Activated CD4-positive, alpha-beta T cell treated with anti-CD3 and anti-CD28 coated beads, Interleukin-2, amount 50 U/mL, for 48 hours (primary cell): ENCODE measurements at regions not wholly inside any gene's neighbourhood (a gene's known extent, or its start where the extent isn't known, plus 50 kb on each side); places are given as distances from the start of the nearest gene placed in this dataset.
"Not testable (repeated sequence)": the region's sequence is repeated elsewhere in the genome, so short reads cannot be mapped to it uniquely, and the experiment has no call there.

Source experiments
- DNase-seq, 2 experiments: peaks; one replicate each; pipeline ENCODE4 v3.0.0-alpha.2; 2020

DNA sequence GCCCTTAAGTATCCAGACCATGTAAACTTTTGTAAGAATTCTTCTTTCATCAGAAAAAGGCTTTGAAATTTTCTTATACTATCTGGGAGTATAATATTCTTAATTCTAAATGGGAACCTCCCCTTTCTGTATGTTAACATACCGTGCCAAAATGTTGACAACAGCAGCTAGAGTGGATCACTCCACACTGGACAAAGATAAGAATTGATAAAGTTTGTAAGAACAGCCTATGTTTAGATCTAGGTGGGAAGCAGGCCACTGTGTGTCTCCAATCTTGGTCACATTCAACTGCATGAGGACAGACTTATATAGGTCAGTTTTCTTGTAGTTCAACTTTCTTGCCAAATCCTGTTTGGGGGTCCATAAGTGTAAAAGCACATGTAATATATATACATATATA is 235.7 kb downstream of the RPIA start:
- no peak for DNase-seq

DNA sequence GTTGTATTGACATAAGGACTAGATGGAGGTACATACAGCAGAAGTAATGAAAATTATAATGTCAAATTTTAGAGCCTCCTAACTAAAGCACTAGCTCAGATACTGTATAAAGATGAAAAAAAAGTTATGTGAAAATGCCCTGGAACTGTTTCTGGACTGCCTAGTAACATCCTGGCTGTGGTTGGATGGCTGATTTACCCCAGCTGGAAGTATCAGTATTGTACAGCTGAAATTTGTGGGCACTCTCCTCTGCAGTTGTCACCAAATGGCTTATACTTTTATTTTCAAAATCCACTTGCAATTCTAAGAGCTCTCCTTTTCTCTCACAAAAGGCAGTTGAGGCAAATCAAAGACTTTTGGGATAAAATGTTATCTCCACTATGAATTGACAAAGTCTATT is 239.2 kb downstream of the RPIA start:
- DNase-seq = no peak

DNA sequence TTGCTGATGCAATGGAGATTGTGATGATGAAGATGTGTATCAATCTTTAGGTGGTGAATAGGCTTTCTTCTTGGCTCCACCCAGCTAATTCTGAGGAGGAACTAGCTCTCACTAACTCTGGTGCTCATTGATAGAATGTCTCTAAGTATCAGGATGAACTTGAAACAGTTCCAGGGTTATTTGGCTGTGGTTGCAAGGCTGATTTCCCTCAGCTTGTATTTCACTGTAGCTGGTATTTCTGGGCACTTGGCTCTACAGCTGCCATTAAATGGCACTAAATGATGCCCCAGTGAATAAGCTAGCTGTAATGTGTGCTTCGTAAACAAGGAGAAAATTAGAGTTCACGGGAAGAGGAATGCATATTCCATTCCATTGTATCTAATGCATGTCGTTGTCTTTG is 241.2 kb downstream of the RPIA start:
- DNase-seq = no peak

DNA sequence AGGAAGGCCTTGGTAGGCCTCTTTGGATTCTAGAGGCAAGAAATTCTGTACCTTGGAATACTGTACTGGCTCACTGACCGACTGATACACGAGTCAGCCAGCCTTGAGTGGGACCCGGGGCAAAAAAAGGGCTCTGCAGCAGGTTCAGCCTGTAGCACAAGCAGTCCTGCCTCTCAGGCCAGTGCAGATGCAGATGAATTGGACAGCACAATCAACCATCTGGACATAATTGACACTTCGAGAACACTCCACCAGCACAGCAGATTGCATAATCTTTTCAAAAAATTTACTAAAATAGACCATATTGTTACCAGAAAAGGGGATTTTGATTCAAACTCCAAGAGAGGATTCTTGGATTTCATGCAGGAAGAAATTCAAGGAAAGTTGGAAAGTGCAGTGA is 241.6 kb downstream of the RPIA start:
- DNase-seq = no peak

DNA sequence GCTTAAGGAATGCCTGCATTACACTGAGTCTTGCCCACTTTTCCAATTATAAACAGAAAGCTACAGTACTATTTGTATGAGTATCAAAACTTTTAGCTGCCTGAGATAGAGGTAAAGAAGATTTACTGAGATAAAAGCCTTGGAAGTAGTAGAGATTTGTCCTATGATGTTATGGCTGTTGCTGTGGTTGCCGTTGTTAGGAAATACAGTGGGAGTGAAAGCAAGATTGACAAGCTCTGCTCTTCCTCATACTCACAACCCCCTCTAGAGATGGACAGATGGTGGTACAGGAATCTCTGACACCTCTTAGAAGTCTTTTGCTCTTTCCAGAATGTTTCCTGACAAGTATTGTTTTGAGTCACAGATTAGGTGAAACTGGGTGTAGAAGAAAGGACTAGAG is 242.5 kb downstream of the RPIA start:
- DNase-seq = no peak

DNA sequence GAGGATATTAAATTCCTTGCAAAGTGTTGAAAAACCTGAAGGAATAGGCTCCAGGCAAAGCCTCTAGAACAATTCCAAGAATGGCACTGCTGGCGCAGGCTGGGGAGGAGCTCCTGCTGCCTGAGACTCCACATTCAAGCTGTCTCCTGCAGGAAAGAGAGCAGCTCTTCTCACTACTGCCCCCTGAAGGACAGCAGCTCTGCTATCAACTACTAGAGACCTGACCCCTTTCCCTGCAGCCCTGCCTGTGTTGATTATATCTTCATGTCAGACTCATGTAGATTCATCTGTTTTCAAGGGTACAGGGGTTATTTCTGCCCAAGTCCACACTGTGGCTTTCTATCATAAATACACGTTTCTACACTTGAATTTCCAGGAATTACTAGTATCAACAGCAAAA is 249.7 kb downstream of the RPIA start:
- peak; percentile 8 to 28 for DNase-seq

DNA sequence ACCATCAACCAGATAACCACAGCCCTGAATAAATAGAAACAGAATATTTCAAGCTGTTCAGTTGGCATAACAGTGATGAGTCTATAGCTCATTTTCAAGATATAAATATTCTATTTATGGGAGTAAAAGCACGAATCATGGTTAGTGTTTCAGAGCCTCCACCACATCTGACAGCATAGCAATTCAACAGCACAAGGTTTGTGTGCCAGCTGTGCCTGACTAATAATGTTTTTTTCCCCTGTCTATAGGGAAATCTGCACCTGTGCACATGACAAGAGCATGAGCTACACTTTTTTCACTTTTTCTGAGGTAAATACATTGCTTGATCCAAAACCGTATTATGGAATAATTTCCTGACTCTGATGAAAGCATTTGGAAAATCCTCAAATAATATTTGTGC is 251.3 kb downstream of the RPIA start:
- DNase-seq = no peak

DNA sequence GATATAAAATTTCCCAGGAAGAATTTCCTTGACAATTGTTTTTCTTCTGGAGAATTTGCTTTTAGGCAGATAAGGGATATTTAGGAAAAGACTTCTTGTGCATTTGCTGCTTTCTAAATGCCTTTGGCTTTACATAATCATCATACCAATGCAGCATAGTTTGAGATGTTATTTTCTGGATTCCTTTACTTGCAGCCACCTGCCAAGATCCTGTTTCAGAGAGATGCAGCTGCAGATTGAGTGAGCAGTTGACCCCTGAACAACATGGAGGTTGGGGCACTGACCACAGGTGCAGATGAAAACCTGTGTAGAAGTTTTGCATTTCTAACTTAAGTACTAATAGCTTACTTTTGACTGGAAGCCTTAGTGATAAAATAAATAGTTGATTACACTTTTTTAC is 257.9 kb downstream of the RPIA start:
- DNase-seq = no peak

DNA sequence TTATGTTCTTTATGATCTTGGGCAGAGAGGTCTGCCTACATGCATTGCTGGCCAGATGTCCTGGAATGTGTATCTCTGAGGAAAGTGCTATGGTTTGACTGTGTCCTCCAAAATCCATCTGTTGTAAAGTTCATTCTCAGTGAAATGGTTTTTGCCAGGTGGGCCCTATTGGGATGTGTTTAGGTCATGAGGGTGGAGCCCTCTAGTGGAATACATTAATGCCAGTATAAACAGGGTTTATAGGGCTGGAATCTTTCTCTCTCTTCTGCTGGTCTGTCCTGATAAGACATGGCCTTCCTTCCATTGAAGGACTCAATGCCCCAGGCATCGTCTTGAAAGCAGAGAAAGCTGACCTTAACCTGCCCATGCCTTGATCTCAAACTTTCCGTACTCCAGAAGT is 258.5 kb downstream of the RPIA start:
- DNase-seq = no peak

DNA sequence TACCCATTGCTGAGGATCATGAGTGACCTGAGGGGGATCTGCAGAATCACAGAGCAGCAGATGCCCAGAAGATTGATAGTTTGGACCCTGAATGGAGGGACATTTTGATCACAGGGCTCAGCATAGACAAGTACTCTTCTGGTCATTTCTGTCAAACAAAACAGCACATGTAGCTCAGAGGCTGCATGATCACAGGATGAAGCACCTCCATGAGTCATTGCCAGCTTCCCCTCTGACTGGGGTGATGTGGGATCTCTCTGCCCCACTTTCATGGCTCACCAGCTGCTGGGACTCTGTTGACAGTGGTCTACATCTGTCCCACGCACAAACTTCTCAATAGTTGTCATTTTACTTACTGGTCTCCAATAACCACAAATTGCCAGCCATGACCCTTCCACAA is 264.1 kb downstream of the RPIA start:
- DNase-seq = no peak

DNA sequence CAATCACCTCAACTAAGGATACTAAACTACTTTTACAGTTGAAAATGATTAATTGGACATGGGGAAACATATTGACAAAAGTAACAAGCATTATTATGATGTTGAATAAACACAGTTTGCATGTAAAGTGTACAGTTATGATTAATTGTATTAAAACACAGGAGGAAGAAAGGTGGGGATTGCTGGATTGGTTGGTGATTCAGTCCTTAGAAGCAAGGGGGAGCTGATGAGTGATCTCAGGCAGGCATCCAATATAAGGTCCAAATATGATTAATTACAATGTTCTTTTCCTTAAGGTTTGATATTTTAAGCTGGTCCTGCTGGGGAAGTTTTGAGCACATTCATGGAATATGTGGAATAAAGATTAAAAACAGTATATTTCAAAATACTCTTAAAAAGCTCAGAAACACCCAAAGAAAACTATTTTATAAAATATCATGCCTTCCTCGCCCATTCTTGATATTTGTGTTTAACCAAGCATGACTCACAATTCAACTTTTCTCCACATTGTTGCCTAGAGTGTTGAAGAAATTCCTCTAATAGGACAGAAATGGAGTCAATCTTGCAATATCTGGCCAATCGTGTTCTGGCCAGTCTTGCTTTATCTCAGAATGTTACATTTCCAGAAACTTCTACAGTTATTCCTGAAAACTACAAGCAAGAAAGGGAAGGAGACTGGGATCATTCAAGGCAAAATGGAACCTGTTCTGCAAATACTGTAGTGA is 268.2 kb downstream of the RPIA start:
- no peak for DNase-seq

DNA sequence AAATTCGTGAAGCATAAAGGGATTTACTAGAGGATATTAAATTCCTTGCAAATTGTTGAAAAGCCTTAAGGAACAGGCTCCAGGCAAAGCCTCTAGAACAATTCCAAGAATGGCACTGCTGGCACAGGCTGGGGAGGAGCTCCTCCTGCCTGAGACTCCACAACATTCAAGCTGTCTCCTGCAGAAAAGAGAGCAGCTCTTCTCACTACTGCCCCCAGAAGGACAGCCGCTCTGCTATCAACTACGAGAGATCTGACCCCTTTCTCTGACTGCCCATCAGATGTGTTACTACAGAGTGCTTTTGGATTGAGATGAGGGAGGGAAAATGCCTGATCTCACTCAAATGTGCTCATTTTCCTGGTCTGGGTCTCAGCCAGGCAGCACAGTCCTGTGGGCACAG is 269.9 kb downstream of the RPIA start:
- DNase-seq = not testable (repeated sequence)

DNA sequence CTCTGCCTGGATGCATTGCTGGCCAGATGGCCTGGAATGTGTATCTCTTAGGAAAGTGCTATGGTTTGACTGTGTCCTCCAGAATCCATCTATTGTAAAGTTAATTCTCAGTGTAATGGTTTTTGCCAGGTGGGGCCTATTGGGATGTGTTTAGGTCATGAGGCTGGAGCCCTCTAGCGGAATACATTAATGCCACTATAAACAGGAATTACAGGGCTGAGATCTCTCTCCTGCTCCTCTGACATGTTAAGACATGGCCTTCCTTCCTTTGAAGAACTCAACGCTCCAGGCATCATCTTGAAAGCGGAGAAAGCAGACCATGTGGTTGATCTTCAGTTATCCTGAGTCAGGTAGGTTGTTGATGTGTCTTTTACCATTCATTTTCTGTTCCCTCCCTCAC is 276.4 kb downstream of the RPIA start:
- DNase-seq = no peak

DNA sequence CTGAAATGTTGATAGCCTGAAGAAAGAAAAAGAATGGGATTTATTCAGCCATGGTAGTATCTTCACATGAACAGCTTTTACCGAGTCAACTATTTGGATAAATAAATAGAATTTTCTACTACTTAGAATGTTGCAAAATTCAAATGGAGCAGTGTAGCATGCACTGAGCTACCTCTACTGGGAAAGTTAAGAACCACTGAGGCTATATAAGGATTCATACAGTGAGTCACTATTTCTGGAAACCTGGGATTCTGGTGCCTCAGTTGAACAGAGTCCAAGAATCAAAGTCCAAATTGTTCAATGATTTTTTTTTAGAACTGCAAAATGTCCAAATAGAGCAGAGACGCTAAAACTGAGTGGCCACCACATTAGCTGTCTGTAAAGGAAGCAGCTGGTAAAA is 286.5 kb downstream of the RPIA start:
- DNase-seq = not testable (repeated sequence)

DNA sequence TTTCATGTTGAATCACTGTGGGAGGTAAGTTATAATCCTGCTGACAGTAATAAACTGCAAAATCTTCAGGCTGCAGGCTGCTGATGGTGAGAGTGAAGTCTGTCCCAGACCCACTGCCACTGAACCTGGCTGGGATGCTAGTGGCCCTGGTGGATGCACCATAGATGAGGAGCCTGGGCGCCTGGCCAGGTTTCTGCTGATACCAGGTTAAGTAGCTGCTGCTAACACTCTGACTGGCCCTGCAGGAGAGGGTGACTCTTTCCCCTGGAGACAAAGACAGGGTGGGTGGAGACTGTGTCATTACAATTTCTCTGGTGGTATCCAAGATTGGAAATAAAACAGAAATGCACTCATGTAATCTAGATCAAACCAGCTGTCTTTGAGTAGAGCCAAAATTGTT is 287.0 kb downstream of the RPIA start:
- DNase-seq = not testable (repeated sequence)

DNA sequence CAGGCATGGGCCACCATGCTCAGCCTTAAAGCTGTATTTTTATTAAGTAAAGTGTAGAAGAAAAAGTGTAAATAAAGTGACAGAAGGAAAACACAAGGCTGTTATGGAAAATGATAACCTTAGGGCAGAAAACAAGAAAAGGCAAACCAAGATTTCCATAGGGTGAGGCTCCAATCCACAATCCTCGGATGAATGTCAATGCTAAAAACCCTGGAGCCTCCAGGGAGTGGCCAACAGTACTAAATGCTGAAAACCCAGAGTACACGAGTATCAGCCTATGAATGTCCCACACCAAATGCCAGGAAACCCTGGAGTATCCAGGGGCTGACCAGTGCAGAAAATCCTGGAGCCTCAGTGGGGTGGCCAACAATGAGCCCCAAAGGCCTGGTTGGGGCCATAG is 292.6 kb downstream of the RPIA start:
- DNase-seq = not testable (repeated sequence)

DNA sequence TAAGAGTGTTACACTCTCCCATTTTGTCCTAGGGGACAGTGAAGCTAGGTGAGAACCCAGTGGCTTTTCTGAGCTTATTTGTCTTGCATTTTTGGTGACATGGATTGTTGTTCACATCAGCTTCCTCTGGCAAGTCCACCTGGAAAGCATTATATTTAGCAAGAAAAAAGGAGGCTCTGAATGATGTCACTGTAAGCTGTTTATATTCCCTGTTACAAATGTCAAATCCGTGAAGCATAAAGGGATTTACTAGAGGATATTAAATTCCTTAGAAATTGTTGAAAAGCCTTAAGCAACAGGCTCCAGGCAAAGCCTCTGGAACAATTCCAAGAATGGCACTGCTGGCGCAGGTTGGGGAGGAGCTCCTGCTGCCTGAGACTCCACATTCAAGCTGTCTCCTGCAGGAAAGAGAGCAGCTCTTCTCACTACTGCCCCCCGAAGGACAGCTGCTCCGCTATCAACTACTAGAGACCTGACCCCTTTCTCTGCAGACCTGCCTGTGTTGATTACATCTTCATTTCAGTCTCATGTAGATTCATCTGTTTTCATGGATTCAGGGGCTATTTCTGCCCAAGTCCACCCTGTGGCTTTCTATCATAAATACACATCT is 295.4 kb downstream of the RPIA start:
- not testable (repeated sequence) for DNase-seq

DNA sequence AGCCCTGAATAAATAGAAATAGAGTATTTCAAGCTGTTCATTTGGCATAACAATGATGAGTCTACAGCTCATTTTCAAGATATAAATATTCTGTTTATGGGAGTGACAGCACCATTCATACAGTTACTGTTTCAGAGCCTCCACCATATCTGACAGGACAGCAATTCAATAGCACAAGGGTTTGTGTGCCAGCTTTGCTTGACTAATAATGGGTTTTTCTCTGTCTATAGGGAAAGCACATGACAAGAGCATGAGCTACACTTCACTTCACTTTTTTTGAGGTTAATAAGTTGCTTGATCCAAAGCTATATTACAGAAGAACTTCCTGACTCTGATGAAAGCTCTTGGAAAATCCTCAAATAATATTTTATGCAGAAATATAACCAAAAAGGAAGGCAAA is 297.1 kb downstream of the RPIA start:
- not testable (repeated sequence) for DNase-seq

DNA sequence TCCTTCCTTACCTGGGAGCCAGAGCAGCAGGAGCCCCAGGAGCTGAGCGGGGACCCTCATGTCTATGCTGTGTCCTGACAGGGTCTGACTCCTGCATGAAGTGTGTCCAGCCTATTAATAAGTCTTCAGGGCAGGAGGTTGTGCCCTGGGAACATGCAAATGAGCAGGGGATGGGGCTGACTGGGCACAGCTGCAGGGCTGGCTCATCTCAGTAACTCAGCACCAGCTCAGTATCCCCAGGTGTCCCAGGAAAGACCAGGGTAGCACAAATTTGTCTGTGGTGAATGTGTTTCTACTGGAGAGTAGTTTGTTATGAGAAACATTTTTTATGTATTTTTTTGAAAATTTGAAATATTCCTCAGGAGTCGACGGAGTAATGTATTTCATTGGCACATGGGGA is 301.3 kb downstream of the RPIA start:
- DNase-seq = not testable (repeated sequence)

DNA sequence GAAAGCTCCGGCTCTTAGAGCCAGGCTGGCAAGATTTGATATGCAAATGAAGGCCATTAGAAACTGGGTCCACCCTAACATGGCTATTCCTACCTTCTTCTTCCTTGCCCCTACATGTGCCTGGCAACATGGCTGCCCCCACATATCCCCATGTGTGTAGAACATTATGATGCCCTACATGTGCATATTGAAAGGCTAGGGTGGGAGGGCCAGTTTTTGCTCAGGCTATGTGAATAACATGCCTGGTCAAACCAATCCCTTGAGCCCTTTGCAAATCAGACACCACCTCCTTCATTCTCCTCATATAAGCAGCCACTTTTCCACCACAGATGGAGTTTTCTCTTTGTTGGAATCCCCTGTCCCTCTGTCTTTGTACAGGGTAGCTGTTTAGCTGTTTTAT is 303.4 kb downstream of the RPIA start:
- DNase-seq = not testable (repeated sequence)

DNA sequence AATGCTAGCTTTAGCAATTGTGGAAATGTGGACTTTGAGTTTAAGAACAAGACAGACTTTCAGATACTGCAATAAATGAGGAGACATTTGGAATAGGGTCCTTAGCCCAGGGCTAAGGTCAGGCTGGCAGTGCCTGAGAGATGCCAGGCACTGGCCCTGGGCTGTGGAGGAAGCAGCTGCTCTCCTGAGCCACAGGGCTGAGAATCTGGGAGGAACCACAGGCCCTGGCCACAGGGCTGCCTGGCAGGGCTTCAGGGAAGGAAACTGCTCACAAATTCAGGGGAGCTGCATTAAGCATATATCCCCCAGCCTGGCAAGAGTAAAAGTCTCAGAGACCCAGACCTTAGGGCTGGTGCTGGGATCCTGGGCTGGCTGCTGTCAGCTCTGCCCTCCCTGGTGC is 305.1 kb downstream of the RPIA start:
- not testable (repeated sequence) for DNase-seq

DNA sequence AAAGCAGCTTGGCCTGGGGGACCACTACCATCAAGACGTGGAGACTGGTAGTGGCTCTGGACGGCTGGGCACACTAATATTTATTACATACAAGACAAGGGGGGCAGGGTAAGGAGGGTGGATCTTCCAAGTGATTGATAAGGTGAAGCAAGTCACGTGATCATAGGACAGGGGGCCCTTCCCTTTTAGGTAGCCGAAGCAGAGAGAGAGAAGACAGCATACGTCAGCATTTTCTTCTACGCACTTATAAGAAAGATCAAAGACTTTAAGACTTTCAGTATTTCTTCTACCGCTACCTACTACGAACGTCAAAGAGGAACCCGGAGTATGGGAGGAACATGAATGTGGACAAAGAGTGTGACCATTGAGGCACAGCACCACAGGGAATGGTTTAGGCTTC is 307.9 kb downstream of the RPIA start:
- no peak for DNase-seq

DNA sequence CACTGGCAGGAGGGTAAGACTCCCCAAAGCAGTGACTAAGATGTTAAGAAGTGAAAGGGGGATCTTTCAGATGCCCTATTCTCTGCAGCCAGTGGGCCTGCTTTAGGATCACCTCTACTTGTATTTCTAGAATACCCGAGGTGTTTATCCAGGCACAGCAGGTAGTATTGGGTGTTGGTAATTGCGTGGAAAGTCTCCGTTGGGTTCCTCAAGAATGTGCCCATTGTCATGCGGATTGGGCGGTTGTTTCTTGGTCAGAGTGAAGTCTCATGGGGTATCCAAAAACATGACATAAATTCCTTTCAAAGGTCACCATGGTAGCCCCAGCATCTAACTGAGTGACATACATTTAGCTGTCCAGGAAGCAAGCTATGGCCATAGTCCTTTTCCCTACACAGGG is 308.8 kb downstream of the RPIA start:
- DNase-seq = no peak

DNA sequence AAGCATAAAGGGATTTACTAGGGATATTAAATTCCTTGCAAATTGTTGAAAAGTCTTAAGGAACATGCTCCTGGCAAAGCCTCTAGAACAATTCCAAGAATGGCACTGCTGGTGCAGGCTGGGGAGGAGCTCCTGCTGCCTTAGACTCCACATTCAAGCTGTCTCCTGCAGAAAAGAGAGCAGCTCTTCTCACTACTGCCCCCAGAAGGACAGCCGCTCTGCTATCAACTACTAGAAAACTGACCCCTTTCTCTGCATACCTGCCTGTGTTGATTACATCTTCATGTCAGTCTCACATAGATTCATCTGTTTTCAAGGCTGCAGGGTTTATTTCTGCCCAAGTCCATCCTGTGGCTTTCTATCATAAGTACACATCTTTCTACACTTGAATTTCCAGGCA is 312.8 kb downstream of the RPIA start:
- DNase-seq = not testable (repeated sequence)

DNA sequence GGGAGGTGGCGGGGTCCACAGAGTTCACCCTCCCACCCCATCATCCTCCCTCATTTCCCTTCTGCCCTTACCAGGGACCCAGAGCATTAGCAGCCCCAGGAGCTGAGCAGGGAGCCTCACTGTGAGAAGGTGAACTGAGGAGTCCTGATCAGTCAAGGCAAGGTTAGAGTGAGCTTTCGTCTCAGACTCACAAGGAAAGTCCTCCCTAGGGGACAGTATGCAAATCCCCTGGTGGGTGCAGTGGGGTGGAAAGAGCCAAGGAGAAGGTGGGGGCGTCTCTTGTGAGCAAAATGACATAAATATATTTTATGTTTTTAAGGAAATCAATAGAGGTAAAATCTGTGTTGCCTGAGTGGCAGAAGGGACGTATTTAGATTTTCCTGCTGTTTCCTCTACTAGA is 329.1 kb downstream of the RPIA start:
- not testable (repeated sequence) for DNase-seq
